ENCODE measurements at regions not wholly inside any gene's neighbourhood (a gene's known extent, or its start where the extent isn't known, plus 50 kb on each side); places are given as distances from the start of the nearest gene placed in this dataset.

DNA sequence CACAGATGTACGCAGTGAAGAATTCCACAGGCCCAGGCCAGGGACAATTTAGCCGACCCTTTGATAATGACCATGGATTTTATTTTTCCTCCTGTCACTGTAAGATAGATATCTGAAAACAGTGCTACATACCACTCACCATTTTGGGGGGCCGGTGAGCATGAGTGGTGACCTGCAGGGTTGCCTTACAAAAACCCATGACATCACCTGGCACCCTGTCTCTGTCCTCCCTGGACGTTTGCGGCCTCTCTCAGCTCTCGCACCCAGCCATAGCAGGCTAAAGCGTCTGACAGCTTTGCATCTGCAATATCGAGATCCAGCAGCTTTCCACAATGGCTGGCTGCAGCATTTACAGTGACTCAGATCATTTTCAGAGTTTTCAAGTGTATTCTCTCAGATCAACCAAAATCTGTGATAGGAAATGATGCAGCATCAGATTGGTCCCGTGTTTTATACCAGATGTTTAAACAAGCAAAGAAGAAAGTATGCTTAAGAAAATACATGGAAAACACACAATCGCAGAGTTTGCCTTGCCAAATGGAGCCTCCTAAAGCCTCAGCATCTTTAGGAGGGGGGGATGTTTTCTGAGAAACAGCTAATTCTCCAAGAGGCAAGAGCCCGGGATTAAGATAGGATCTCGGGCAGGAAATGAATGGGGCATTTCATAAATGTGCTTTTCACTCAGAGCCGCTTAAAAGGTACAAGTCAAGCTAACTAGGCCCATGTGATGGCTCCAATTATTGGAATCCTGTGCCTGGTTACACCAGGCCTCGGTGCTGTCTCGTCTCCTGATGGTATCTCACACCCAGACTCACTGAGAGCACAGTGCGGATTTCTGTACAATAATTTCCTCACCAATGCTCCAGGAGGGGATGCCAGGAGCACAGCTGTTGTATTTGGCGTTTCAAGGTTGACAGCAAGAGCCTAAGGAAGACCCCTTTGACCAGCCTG, 257.3 kb downstream of the XXYLT1 start:
- no peak for DNase-seq (ENCODE audit: low read depth)

DNA sequence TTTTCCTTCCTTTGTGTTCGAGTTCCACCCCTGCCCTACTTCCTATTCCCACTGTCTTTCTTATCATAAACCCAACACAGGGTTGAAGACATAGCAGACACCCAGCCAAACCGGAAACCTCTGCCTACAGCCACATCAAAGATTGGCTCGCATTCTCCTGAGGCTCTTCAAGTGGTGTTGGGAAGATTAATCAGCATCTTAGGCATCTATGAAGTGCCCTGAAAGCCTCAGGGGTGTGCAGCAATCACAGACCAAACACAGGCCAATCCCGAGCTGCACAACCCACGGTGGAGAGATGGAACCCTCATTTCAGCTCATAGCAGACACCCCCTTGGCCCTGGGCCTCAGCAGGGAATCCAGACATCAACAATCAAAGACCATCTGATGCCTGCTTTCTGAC, 255.9 kb downstream of the XXYLT1 start:
- no peak for DNase-seq (ENCODE audit: low read depth)

DNA sequence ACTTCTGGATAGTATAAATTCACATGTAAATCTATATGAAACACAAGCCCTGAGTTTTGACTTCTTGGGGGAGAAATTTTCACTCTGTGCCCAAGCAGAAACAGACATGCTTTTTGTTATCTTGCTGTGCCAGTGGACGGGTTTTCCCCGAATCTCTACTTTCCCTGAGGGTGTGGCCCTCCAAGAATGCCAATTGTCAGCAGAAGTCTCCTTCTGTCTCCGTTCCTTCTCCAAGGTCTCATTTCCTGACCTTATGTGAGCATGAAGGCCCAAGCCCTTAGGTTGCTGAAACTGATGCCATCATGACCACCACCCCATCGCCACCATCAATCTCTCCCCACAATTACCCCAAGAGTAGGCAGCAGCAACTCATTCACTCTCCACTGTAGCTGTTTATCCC, 253.8 kb downstream of the XXYLT1 start:
- no peak for DNase-seq (ENCODE audit: low read depth)
